GM18502 (cell line): ENCODE measurements at regions not wholly inside any gene's neighbourhood (a gene's known extent, or its start where the extent isn't known, plus 50 kb on each side); places are given as distances from the start of the nearest gene placed in this dataset.

ENCODE experiments used
- ATAC-seq: cut with Tn5 transposase; IDR thresholded peaks from one replicate; pipeline ENCODE4 v1.9.1; 2021; ENCODE audit warnings: mild to moderate bottlenecking; ENCODE audit not compliant: unreplicated experiment, poor library complexity

DNA sequence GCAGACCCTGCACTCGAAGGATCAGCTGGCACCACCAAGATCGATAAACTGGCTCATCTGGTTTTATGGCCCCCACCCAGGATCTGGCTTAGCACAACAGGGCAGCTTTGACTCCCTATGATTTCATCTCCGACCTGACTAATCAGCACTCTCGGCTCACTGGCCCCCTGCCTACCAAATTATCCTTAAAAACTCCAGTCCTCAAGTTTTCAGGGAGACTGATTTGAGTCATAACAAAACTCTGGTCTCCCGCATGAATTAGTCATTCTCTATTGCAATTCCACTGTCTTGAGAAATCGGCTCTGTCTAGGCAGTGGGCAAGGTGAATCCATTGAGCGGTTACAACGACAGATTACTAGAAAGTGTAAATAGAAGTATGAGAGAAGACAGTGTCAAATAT, 521.9 kb upstream of the RGMA start:
- no peak for ATAC-seq

DNA sequence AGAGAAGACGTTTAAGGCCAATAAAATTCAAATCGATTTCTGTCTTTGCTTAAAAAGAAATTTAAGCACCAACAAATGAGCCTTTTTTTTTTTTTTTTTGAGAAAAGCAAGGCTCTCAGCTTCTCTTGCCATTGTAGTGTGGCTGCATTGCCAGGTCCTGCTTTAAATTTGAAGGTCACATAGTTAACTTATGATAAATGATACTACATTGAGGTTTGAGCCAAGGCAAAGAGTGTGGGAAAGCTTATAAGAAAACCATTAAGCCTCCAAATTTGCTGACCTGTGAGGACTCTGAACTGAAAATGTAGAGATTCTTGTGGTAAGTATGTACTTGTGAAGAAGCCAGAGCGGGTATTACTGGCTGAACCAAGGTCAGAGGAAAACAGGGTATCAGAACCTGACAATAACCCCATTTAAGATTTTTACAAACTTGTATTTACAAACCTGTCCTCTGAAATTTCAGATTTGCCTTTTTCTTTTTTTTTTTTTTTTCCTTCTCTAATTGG, 519.7 kb upstream of the RGMA start:
- ATAC-seq: no peak

DNA sequence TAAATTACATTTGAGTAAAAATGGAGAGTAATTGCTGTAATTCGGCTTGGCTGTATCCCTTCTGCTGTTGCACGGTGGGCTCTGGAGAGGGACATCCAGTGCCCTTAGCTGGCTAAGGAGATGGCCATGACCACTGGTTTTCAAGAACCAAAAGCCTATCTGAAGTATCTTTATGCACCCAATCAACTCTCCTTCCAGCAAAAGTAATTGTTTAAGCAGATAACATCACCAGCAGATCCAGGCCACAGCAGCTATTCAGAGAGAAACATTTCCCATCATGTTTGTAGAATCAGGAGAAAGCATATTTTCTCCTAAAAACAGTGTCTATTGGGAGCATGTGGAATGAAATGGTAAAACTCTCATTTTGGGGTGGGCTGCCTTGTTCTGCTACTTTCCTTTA, 514.5 kb upstream of the RGMA start:
- ATAC-seq: no peak

DNA sequence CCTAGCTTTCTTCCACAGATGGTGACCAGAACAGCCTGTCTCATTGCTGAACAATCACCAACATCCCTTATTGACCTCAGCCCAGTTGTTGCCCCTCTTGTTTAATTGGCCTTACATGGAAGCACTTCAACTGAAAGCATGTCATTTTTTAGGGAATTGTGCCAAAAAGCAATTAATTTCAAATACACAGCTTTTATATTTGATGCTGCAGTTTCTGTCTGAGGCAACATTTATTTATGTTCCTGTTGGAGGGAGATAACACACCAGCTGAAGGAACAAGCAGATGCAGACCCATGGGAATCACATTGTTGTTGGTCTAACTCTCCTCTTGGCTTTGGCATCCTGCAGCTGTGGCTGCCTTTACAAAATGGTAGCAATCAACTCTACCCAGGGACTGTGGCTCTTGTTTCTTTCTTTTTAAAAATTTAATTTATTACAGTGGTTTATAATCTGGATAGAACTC, 498.1 kb upstream of the RGMA start:
- ATAC-seq: no peak

DNA sequence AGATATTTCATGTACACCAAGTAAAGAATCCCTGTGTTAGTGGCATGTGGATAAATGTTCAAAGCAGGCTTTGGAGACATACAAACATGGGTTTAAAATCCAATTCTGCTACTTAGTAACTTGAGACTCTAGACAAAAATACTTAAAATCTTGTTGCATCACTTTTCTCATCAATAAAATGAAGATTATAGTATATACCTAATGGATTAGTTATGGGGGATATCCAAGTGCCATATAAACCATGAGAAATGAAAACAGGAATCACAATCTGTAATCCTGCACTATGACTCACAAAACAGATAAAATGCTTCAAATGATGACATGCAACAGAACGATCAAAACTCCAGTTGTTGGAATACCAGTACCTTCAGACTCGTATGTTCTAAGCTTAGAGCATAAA, 496.0 kb upstream of the RGMA start:
- ATAC-seq: no peak

DNA sequence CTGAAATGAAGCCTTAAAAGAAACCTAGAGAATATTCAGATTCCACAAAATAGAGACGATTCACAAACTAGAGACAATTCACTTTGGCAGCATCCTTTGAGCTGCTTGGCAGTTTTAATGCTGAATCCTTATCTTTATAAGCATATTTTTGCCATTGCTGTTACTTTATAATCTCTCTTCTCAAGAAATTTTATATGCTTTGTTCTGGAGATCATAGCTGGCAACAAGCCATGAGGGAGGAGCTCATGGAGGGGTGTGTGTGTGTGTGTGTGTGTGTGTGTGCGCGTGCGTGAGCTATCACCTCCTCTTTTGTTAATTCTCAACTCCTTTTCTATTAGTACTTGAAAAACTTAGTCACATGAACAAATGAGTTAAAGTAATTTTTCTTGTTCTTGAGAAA, 495.0 kb upstream of the RGMA start:
- no peak for ATAC-seq

DNA sequence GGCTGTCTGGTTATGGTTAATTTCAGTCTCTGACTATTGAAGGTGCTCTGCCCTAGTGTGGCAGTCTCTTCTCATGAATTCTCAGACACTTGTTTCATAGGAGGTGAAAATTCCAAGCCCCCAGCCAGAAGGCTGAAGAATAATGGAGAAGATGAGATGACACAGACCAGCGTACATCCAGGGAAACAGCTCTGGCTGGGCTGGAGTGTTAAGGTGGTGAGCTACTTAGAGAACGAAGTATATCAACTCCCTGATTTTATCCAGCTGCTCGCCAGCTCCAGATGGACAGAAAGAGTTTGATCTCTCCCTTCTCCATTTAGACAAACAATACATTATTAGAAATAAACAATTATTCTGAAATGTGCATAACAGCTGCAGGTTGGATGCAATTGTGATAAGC, 494.5 kb upstream of the RGMA start:
- ATAC-seq: no peak

DNA sequence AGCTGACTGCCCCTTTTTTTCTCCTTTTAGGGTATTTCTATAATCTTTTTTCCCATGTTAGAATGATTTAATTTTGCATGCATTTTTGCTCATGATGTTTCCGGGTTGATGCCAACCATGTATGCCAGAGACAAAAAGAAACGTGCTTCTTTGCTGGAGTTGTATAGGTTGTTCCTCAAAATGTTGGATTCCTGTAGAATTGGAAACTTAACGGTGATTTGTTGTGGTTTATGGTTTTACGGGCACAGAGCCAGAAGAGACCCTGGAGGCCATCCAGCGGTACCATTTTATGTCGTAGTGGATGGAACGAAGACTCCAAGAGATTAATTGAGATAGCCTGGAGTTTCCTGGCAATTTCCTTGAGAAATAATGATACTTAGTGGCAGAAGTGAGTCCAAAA, 481.5 kb upstream of the RGMA start:
- no peak for ATAC-seq

DNA sequence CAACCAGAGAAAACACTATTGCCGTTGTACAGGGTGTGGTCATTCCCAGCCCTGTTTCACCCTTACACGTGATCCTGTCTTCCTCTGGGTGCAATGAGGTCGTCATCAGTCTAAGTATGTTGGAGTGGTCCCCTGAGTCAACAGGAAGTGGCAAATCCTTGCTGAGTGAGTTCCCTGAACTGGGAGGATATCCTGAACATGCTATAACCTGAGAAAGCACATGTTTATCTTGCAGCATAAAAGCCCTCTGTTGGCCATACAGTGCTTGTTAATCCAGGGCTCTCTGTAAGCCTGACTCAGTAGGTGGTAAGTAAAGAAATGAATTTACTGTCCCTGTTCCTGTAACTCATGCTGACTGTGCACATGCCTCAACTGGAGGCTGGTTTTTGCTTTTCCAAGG, 477.8 kb upstream of the RGMA start:
- ATAC-seq: no peak

DNA sequence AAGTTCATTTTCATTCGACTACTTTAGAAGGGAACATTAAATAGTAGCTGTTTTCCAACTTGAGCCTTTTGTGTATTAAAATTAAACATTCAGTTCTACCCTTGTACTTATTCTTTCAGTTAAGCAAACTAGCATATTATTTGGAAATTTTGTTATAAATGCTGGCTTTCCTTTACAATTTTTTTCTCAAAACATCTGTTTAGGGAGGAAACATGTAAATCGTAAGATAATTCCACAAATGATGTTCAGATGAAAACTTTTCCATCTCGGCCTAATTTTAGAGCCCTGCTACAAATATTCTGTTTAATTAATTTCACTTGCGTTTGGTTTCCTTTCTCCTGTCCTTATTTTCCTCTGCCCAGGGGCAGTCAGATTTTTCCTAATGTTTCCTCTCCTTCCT, 476.2 kb upstream of the RGMA start:
- no peak for ATAC-seq

DNA sequence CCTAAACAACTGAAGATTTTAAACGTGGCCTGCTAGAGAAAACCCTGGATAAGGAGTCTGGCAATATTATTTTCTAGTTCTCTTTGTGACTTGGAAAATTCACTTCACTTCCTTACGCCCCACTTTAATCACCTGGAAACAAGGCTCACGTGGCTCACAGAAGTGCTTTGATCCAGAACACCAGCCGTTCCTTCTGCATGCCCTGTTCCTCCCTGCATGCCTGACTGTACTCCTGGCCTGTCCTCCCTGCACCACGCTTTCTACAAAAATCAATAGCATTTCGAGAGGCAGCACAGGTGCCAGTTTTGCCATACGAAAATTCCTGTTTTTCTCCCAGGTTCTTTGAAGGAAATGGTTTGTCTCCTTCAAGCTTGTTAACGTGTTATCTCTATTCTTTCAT, 474.2 kb upstream of the RGMA start:
- no peak for ATAC-seq

DNA sequence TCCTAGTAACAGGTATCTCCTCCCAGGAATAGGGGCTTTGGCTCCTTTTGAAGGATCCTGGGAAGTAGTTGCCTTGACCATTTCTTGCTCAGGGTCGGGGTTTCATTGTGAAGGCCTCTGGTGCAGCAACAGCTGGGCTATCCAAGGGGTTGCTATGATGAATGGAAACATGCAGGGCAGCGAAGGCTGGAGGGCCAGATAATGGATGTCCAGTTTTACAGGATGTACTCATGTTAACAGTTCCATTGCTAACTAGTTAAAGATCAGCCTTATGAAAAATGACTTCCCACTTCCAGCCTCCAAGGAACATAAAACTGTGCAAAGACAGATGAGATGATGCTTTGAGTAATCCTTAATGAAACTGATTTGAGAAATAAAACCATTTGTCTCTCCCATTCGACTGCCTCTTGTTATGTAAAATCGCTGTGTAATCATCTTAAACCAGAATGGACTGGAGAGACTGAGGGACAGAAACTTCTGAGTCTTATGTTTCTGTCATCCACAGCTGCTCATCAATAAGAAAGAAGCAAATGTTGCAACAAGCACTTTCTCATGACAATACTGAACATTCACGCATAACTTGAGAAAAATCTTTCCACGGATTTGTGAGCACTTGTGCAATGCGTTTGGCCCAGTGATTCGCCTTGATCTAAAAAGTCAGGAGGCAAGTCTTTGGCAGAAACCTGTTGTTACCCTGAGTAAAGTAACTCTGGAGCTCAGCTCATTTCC, 473.5 kb upstream of the RGMA start:
- no peak for ATAC-seq

DNA sequence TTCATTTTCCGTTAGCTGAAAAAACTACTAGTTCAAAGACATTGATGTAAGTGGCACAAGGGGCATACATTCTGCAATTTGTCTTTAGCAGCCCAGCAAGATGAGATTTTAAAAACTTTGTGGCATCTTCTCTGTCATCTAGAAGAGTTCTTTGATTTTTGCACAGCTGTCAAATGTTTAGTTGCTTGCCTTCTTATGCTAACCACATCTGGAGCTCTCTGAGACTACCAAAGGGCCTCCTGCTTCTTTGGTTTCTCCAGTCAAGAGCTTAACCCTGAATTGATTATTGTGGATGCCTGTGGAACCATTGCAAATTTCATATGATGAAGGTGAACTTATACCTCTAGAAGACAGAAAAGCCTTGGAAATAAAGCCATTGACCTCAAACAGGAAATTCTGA, 468.7 kb upstream of the RGMA start:
- no peak for ATAC-seq

DNA sequence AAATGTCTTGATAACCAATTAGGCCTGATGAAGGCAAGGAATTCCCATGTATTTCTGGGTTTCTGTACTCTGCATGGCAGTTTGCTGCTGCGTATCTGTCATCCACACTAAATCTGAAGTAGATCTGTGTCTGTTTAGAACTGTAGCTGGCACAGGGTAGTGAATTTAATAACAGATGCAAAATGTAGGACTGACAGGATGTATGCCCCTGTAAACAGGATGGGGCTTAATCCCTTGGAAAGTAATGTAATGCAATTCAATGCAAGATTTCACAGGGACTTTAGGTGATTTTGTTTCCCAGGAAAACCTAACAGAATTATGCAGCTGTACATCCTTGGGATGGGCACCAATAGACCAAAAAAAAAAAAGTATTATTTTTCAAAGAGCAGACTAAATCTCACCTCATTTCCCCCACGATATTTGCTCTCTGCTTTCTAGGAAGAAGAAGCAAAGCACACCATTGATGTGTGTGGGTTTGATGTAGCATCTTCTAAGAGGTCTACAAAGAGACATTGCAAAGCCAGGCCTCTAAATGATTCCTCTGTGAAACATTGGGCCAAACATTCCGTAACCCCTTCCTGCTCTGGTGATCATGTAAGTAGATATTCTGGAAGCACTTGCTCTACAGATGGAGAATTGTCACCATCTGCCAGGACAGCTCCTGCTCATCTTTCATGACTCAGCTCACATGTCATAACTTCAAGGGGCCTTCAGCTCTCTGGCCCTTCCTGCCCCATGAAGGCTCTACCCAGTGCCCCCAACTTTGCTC, 464.3 kb upstream of the RGMA start:
- ATAC-seq: no peak

DNA sequence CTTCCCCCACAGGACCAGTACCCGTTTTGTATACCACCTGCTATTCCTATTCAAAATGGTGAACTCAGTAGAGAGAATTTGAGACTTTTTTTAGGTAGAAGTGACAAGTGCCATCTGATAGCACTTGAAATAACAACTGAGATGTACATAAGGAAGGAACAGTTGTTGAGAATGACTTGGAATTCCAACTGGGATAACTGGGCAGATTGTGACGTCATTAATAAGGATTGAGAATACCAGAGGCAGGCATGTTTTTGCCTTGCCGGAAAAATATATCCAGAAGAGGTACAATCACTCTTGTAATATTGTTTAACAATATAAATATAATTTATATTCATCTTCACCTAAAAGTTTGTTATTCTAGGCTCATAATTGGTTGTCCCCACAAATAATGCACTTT, 454.1 kb upstream of the RGMA start:
- ATAC-seq: no peak

DNA sequence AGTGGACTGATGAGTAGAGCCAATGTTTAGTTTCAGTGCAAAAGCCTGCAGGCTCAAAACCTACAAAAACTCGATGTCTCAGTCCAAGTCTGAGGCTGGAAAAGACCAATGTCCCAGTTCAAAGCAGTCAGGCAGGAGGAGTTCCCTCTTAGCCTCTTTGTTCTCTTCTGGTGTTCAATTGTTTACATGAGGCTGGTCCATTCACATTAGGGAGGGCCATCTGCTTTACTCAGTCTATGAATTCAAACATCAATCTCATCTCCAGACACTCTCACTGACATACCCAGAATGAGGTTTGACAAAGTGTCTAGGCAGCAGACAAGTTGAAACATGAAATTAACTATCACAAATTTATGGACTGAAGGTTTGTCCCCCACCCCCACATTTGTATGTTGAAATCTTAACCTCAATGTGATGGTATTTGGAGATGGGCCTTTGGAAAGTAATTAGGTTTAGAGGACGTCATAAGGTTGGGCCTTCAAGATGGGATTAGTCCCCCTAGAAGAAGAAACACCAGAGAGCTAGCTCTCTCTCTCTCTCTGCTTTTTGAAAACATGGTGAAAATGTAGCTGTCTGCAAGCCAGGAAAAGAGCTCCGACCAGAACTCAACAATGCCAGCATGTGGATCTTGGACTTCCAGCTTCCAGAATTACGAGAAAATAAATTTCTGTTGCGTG, 438.5 kb upstream of the RGMA start:
- no peak for ATAC-seq

DNA sequence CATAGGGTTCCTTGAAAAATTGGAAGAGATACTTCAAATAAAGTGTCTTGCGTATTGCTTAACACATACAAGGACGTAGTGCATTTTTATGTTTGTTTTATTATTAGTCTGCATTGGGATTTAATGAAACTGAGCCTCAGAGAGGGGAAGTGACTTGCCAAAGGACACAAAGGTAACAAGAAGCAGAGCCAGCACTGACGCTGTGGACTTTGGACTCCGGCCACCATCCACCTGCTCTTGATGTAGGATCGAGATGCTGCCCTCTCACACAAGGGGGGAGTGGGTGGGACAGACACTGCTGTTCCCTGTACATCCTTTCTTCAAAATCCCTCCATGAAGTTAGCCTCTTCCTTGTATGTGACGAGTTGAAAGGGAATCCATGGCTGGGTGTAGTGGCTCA, 435.4 kb upstream of the RGMA start:
- ATAC-seq: no peak

DNA sequence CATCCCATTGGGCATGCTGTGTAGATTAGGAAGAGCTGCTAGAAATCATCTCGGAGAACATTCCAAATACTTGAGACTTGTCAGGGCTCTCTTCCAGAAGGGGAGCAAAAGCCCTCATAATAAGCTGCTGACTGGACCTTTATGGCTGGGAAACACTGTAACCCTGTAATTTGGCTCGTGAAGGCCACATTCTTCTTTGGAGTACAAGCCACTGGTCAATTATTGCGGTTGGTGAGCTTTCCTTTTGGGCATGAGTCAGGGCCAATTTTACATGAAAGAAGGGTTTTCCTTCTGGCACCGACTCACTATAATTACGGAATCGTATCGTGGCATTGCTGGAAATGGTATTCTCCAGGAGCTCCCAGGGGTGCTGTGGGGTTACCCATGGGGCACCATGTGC, 434.5 kb upstream of the RGMA start:
- ATAC-seq: no peak

DNA sequence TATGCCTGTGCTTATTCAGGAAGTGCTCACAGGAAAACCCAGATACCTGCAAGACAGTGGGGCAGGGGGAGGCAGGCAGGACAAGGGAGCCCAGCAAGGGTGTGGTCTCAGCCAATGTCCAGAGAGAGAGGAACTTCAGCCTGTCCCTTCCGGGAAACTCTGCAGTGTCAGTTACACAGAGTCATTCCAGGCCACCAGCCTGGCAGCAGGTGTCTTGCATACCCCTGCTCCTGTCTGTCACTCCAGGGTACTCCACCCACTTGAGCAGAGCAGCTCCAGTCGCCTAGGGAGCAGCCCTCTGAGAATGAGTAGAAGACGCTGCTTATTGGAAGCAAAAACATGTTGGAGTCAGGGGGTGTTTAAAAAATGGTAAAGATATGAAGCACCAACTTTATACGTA, 431.2 kb upstream of the RGMA start:
- no peak for ATAC-seq

DNA sequence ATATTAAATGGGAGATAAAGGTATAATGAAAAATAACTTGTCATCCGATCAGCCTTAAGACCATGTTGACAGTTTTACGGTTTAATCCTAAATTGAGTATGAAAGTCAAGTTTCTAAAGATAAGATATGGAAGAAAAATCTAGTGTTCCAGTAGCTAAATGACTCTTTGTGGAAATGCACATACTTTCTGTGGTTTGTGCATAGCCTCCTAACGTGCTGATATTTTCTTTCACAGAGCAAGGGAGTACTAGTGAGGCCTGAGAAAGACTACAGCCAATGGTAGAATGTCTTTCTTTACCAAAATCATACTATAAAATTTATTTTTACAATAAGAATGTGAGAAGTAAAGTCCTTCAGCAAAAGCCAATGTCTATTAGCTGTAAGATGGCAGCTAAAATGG, 430.6 kb upstream of the RGMA start:
- no peak for ATAC-seq

DNA sequence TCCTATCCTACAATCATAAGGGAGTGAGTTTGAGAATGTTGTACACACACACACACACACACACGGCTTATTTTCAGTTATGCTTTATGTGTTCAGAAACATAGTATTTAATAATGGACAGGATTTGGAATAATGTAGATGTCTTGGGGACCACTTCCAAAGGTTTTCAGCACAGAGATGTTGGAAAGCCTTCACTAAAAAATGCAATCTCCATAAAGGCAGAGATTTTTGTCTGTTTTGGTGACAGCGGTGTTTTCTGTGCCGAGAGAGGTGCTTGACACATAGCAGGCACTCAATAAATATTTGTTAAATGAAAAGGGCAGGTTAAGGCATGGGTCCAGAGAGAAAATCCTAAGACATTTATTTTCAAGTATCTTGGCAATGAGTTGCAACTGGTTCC, 428.2 kb upstream of the RGMA start:
- no peak for ATAC-seq
